HG03571 (cell line): ENCODE measurements at regions not wholly inside any gene's neighbourhood (a gene's known extent, or its start where the extent isn't known, plus 50 kb on each side); places are given as distances from the start of the nearest gene placed in this dataset.
"Not testable (repeated sequence)": the region's sequence is repeated elsewhere in the genome, so short reads cannot be mapped to it uniquely, and the experiment has no call there.

Source experiments
- ATAC-seq: cut with Tn5 transposase; IDR thresholded peaks from one replicate; pipeline ENCODE4 v1.9.1; 2021; ENCODE audit not compliant: unreplicated experiment

GRCh38 chr6:85285934-85286333 lies 163.9 kb upstream of the NT5E start:
- no peak for ATAC-seq

- ATAC-seq = no peak
These were observed 164.8 kb upstream of the NT5E start for GRCh38 chr6:85285114-85285513.

DNA sequence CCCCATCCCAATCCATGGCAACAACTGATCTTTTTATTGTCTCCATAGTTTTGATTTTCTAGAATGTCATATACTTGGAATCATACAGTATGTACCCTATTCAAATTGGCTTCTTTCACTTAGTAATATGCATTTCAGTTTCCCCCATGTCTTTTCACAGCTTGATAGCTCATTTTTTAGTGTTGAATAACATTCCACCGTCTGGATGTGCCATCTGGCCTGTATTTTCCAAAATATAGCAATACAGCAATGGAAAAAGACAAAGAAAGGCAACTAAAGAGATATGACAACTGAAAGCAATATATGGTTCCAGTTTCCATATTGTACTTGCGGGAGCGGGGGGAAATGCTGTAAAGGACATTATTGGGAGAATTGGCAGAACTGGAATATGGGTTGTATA lies 166.4 kb upstream of the NT5E start:
- no peak for ATAC-seq

DNA sequence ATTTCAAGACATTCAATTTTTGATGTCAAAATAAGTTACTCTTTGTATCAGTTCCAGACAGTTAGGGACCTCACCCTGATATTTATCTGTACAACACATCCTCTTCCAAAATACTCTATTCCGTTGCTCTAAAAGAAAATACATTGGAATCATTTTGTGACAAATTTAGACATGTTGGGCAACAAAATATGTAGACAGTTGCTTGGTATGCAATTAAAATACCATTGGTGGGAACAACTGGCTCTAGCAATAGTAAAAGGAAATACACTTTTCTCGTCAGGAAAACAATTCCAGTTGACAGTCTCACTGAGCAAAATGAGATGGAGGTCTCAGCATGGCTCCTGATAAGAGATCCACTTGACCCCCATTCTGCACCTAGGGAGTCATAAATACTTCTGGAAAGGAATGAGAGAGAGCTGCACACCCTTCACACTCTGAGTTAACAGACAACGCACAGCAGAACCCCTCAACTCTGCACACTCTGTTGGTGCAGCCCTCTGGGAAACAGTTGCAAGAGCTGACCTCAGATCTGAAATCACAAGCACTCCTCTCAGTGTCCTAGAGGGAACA lies 171.3 kb upstream of the NT5E start:
- ATAC-seq = no peak

GRCh38 chr6:85276026-85276425 lies 173.9 kb upstream of the NT5E start:
- not testable (repeated sequence) for ATAC-seq

GRCh38 chr6:85275338-85275985 lies 174.4 kb upstream of the NT5E start:
- ATAC-seq = no peak

- no peak for ATAC-seq
These were observed 176.0 kb upstream of the NT5E start for GRCh38 chr6:85273870-85274269.

DNA sequence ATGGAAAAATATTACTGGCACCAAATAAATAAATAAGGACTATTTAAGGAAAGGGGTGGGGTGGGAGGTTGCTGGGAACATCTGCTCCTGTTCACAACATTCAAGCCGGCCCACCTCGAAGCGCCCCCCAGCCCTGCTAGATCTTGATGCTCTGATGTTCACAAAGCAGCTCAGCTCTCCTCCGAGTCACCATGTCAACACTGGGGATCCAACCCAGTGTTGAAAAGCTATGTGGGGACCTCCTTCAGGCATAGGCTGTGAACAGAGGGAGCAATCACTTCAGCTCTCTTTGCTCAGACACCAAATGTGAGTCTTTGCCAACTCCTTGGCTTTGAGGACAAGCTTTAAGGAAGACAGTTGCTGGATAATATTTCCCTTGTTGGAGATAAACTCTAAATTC lies 176.8 kb upstream of the NT5E start:
- ATAC-seq = no peak

GRCh38 chr6:85272592-85272991 lies 177.3 kb upstream of the NT5E start:
- ATAC-seq = no peak

DNA sequence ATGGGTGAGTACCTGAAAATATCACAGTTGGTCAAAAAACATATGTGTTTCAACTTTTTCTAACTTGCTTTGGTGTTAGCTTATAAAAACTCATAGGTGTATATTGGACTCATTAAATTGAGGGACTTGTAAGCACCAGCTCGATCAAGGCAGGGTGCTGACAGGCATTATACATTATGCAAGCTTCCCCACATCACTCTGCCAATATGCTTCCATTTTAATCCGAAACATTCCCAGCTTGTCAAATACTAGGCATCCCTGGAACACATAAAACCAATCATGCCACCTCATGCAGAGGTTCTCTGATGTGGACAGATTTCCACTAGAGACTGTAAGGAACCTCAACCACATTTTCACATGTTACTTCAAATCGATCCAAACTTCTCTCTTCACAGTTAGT lies 187.3 kb upstream of the NT5E start:
- no peak for ATAC-seq

GRCh38 chr6:85261271-85261670 lies 188.6 kb upstream of the NT5E start:
- no peak for ATAC-seq

GRCh38 chr6:85255661-85256060 lies 194.2 kb upstream of the NT5E start:
- no peak for ATAC-seq

- ATAC-seq = no peak
These were observed 197.3 kb upstream of the NT5E start for GRCh38 chr6:85252552-85252951.

DNA sequence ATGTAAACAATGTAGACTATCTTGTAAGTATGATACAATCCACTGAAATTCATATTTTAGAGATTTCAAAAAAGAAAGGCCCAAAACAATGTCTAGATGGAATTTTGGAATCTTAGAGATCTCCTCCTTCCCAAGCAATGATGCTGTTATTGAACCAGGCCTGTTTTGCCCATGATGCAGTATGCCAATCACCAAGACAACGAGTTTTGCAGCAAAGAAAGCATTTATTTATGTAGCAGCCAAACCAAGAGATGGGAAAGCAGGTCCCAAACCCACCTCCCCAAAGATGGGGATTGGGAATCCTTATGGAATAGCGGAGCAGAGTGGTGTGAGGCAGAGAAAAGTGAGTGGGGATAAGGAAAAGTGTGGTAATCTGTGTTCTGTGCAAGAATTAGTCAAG lies 197.8 kb upstream of the NT5E start:
- no peak for ATAC-seq

DNA sequence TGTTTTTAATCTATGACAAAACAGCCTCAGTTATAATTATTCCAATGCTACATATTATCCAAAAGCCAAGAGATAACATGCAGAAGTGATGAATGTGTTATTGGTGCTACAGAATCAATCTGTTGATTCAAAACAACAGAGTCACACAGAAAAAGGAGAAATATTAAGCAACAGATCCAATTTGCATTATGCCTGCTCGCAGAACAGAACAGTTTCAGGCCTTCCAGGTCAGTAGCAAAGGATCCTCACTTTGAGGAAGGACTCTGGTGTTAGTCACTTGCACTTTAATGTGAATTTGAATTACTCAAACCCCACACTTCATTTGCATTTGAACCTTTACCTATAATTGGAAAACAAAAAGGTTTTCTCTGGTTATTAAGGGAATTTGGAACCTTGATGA lies 198.6 kb upstream of the NT5E start:
- no peak for ATAC-seq

DNA sequence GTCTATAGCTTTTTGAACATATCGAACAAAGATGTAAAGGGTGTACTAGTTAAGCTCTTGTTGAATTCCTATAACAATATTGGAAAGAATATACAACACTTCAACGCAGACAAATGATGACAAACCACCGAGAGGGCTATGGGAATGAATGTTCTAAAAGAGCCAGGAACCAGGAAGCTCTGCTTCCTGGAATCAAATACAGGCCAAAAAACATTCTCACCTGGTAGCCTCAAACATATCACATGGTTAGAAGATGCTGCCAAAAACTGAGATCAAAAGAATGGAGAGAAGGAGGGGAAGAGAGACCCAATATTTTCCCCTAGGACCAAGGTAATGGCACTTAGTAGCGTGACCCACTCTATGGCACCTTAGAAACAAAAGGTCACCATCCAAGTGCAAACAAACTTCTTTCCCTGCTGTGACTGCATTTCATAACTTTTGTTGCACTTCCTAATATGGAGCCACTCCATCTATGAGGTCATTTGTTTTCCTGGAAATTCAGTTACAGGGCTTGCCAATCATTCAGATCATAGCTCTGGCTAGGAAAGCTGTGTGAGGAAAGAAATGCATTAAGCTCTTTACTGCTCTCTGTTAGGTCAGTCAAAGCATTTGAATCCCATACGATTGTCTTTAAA lies 199.2 kb upstream of the NT5E start:
- ATAC-seq = no peak

DNA sequence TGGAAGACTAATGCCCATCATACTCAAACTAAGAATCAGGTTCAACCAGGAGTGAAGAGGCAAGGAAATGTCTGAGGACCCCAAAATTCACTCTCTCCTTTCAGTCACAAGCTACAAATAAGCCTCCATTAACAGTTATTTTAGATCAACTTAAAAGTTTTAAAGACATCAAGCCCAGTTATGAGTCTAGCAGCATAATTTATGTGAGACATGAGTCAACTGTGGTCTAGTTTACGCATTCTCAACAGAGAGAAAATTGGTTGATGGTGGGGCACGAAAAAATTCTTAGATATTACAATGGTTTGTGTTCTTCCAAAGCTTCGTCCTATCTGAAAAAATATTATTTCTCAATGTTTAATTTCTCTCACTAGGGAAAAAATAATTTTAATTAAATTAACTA lies 204.9 kb upstream of the NT5E start:
- ATAC-seq = no peak

DNA sequence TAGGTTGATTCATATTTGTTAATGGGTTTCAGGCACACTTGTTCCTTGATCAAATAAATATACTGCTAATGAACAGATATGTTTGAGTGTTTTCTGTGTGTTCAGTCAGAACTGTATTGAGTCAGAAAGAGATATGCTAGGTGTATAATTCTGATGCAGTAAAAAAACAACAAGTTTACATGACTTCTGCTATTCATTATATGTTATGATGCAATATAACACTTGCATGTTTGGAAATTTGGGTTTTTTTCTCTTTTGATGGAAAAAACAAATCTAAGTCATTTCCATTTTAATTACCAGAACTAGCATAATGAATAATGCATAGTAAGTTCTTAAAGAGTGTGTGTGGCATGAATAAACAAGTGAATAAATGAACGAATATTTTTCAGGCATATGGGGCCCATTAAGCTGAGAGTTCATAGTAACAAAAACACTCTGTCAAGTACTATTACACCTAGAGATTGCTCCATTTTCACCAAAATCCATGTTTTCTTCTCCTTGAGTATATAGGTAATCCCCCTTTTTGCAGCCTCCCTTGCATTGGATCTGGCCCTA lies 208.3 kb upstream of the NT5E start:
- no peak for ATAC-seq

DNA sequence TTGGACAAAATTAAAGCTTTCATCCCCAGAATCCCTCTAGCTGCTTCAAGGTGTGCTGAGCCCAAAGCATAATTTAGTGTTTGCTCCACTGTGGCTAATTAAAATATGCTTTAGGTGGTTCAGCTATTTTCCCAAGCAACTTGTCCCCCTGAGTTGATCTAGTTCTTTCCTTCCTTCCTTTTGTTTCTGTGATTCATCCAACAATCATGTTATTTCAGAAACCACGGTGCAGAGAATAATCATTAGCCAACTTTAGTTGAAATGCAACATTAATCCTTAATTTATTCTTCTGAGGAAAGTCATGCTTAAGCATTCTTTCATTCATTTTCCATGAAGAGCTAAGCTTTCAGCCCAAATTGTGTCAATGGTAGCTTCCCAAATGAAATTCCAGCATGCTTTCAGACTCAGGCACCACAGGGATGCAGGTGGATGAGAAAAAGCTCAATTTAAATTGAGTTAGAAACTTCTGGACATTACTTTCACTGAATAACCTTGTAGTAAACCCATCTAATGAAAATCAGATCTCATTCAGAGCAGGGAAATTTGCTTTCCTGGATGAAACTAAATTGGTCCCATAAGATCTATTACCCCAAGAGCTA lies 209.0 kb upstream of the NT5E start:
- ATAC-seq = no peak

GRCh38 chr6:85237478-85237877 lies 212.4 kb upstream of the NT5E start:
- ATAC-seq = no peak

GRCh38 chr6:85236636-85237035 lies 213.2 kb upstream of the NT5E start:
- ATAC-seq = no peak

- not testable (repeated sequence) for ATAC-seq
These were observed 222.5 kb upstream of the NT5E start for GRCh38 chr6:85227345-85227744.
